ENCODE measurements at regions not wholly inside any gene's neighbourhood (a gene's known extent, or its start where the extent isn't known, plus 50 kb on each side); places are given as distances from the start of the nearest gene placed in this dataset.

- TF ChIP-seq POLR2A (IDR thresholded peaks at IDR 0.05): no peak
- TF ChIP-seq, protein P1, sequence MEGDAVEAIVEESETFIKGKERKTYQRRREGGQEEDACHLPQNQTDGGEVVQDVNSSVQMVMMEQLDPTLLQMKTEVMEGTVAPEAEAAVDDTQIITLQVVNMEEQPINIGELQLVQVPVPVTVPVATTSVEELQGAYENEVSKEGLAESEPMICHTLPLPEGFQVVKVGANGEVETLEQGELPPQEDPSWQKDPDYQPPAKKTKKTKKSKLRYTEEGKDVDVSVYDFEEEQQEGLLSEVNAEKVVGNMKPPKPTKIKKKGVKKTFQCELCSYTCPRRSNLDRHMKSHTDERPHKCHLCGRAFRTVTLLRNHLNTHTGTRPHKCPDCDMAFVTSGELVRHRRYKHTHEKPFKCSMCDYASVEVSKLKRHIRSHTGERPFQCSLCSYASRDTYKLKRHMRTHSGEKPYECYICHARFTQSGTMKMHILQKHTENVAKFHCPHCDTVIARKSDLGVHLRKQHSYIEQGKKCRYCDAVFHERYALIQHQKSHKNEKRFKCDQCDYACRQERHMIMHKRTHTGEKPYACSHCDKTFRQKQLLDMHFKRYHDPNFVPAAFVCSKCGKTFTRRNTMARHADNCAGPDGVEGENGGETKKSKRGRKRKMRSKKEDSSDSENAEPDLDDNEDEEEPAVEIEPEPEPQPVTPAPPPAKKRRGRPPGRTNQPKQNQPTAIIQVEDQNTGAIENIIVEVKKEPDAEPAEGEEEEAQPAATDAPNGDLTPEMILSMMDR (IDR thresholded peaks at IDR 0.05): no peak
Observed at GRCh38 chr12:127482950-127483349, 784.0 kb upstream of the TMEM132C start.

Measured in heart left ventricle (tissue), 13 donors.